GM19455 (cell line): ENCODE measurements at regions not wholly inside any gene's neighbourhood (a gene's known extent, or its start where the extent isn't known, plus 50 kb on each side); places are given as distances from the start of the nearest gene placed in this dataset.

Experiments used
- ATAC-seq: cut with Tn5 transposase; IDR thresholded peaks from one replicate; pipeline ENCODE4 v1.9.1; 2021; ENCODE audit not compliant: unreplicated experiment

DNA sequence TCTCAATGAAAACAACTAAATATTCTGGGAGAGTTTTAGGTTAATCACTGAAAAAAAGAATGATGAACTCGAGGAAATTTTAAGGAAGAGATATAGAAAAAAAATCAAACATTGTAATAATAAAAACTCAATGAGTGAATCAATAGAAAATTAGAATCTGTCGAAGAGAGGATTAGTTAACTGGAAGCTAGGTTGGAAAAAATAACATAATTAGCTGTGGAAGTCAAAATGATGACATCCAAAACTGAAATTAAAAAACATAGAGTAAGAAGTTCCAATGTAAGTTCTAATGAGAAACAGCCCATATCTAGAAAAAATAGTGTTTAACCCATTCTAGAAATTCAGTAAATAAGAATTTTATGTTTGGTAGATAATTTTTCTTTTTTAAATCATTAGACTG, 299.3 kb upstream of the RARB start:
- no peak for ATAC-seq

DNA sequence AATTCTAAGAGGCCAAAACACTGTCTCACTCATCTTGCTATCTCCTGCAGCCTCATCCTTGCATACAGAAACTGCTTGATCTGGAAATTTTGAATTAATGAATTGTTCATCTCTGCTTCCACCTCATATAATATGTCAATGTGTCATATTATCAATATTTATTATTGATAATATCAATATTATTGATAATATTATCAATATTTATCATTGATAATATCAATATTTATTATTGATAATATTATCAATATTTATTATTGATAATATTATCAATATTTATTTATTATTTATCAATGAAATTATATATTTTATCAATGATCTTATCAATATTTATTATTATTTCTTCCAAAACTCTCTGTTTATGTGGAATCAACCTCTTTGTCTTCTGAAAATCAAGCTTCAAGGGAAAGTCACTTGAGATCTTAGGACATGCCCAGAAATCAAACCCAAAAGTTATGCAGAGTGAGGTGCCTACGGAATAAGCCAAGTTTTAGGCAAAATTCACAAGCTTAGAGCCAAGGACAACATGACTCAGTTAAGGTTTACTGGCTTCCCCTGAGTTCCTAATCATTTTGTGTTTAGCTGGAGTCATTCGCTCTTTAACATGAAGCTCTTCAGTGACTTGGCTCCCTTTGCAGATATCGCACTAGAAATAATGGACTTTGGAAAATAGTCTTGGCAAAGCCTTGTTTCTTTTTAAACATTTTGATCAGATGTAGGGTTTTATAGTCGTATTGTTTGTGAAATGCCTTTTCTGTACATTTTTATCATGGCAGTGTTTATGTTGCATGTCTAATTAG, 297.1 kb upstream of the RARB start:
- no peak for ATAC-seq

DNA sequence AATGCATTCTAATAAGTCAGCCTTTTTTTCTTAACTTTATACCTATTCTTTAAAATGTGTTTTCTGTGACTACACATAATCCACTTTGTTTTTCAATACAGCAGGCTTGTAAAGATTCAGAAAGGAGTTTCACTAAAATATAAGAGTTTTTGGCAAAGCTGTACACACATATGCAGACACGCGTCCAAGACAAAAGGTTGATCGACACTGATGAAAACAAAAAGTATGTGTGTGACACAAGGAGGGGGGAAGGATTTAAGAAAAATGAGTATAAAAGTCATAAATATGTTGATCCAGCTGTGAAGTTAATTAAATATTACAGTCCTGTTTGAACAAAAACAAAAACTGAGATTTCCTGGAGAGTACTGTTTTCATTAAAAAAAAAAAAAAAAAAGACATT, 294.5 kb upstream of the RARB start:
- no peak for ATAC-seq

DNA sequence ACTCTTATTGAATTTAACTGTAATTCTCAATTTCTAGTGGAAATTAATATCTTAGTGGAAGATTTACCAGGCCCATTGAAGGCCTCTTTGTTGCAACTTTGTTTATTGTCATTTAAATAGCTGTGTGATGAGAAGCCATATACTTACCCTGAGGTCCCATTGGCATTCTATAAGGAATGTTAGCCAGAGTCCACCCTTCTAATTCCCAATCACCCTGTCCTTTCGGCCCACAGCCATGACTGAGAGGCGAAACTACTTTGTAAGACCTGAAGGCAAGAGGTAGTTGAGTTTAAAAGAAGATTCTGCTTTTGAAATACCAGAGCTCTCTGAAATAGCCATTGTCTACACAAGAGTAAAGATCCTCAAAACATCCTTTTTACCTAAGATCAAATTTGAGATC, 290.5 kb upstream of the RARB start:
- ATAC-seq: no peak

DNA sequence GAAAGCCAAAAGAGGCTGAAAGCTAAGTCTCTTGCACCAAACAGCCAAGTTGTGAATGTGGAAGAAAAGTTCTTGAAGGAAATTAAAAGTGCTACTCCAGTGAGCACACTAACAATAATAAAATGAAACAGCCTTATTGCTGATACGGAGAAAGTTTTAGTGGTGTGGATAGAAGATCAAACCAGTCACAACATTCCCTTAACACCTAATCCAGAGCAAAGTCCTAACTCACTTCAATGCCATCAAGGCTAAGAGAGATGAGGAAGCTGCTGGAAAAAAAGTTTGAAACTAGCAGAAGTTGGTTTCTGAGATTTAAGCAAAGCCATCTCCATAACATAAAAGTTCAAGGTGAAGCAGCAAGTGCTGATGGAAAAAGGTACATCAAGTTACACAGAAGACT, 288.8 kb upstream of the RARB start:
- no peak for ATAC-seq

DNA sequence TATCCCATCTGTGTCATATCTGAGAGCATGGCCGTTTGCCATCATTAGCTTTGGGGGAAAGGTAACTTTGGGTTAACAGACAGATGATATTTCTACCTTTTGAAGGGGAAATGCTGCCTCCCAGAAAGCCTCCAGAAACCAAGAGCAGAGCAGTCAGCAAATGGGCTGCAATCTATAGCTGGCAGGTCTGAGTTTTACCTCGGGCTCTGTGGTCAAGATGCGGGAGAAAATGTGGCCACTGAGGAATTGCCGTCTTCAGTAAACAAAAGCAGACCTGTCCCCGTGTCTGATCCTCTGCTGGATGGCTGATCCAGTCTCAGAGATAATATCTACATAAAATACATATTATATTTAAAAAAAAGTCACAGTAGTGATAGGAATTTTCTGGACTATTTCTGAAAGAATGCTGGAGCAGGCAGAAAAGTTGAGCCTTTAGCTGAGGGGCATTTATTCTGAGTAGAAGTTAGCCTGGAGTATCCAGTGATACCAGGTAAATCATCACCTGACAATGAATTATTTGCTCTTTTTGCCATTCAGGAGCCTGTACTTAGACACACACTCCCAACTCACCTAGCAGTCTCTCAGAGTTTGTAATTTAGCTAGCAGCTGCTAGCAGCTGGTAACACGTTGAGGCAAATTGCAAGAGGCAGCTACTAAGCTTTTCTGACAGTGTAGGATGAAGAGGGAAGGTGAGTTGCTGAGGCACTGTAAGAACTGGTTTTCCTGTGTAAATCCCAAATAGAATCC, 285.3 kb upstream of the RARB start:
- ATAC-seq: no peak

DNA sequence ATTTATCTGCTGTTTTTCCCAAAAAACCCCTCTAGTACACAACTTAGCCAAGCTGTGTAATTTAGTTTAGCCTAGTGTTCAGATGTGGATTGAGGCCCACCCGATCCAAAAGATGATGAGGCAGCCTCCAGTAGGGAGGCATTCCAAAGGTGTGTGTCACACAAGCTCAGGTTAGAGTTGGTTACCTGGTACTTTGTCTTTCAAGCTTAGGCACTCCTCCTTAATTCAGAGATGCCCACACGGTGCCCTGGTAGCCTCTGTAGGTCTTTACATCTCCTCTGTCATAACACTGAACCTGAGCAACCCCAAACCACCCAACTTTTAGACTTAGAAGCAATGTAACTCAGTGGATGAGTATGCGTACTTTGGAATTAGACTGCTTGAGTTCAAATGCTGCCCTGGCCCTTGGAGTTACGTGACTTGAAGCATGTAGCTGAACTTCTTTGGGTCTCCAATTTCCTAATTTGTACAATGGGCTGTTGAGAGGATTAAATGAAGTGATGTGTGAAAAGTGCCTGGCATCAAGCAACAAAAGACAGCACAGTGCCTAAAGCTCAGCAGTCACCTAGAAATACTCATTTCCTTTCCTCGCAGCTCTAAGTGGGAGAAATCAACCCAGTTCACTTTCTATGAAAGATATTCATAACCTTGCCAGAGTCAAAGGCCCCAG, 284.6 kb upstream of the RARB start:
- no peak for ATAC-seq

DNA sequence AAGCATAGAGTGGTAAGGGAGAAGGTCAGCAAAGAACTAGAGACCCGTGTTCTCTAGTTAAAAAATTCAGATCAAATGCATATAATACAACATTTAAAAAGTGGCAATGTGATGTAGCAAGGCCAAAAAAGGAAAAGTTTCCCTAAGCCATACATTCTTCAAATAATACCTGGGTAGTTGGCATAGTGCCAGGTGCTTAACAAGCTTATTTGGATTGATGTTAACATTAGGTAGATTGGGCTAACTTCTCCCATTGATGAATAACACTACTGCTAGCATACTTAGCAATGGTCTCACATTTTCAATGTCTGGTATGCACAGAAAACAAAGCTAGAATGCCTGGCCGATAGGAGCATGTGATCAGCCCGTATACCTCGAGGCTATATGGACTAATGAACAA, 283.6 kb upstream of the RARB start:
- no peak for ATAC-seq

DNA sequence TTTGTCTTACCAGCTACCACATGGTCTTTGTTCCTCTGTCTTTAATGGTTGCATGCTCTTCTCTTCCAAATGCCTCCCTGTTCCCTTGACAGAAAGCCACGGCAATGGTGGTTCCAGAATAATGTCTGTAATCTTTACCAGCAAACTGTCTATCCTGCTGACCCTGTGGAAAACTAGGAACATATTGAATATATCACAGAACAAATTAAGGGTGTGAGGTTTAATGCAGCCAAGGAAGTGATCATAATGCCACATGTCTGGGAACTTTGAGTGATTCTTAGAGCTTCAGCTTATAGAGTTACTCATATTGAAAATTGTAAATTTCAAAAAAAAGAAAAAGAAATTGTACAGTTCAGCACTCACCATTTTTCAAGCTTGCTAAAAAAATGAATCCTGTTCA, 282.9 kb upstream of the RARB start:
- no peak for ATAC-seq

DNA sequence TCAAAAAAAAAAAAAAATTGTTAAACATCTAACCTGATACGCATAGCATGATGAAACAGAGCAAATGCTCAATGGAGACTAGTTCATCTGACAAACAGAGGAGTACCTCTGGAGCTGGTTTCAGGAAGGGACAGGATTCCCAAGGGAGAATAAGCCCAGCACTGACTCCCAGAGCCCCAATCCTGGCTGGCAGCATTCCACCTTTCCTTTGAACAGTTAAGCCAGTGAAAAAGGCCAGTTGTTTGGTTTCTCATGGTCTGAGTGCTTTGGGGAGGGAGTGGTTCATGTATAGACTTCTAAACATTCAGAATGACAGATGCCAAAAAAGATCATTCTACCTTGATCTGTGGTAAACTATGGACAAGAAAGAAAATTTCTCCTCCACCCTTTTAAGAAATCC, 277.9 kb upstream of the RARB start:
- ATAC-seq: no peak

DNA sequence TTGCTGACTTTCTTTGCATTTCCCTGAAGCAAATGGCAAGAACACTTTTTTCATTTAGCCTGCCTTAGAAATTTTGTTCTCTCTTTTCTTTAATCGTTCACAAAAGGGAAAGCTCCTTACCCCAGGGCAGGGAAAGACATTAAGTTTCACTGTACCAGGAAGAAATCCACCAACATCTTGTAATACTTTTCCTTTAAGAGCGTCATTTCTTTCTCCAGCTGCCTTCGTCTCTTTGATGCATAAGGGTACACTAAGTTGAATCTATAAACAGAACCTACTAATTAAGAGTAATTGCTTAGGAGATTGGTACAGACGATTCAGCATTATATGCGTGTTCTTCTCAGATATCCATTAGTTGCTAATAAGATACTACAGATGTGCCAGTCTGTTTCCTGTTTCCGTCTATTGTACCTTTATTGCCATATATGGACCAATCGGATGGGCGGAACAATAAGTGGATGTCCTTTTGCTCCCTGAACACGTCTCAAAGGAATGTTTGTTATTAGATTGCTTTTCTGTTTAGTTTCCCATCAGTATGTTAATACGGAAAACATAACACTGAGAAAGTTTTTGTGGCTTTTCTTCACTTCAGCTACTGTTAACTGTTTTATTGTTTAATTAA, 276.7 kb upstream of the RARB start:
- ATAC-seq: no peak

DNA sequence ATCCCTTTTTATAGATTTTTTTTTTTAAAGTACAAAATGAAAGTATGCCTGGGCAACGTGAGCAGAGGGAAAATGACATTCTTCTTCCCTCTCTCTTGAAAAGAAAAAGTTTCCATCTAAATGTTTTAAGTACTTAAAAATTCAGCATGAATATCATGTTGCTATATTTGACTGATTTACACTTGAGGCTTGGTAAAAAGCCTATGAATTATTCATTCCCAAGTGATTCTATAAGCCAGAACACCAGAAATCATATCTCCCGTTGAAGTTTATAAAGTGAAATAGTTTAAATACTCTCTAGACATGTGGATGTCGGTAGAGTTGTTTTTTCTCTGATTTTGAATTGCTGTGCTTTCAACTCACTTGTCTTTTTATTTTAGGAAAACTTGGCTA, 276.2 kb upstream of the RARB start:
- no peak for ATAC-seq

DNA sequence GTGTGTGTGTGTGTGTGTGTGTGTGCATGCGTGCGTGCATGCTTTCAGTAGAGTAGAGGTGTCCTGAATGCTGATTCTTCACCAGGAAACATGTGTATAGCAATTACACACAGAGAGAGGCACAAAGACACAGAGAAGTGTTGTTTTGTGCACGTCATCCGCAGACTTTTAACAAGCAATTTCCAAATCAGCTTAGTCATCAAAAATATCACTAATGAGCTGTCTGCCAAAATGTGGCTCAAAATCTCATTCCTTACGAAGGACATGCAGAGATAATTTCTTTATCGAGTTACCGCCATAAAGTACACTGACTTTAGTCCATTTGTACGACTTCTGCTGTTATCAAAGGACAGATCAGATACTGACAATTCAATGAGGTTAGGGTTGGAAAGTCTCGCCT, 274.9 kb upstream of the RARB start:
- ATAC-seq: no peak

DNA sequence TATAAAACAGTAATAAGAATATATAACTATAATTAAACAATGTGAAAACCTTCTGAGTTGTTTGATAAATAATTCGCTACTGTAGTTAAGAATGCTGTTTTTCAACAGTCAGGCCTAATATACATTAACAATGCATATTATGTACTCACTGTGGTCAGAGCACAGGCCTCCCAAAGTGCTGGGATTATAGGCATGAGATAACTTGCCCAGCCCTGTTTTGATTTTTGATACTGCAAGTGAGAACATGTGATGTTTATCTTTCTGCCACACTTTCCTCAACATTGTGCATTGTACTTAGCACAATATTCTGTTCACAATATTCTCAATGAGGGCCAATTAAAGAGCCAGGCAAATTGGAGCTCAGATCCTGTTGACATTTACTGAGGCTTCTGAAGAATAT, 274.5 kb upstream of the RARB start:
- no peak for ATAC-seq

DNA sequence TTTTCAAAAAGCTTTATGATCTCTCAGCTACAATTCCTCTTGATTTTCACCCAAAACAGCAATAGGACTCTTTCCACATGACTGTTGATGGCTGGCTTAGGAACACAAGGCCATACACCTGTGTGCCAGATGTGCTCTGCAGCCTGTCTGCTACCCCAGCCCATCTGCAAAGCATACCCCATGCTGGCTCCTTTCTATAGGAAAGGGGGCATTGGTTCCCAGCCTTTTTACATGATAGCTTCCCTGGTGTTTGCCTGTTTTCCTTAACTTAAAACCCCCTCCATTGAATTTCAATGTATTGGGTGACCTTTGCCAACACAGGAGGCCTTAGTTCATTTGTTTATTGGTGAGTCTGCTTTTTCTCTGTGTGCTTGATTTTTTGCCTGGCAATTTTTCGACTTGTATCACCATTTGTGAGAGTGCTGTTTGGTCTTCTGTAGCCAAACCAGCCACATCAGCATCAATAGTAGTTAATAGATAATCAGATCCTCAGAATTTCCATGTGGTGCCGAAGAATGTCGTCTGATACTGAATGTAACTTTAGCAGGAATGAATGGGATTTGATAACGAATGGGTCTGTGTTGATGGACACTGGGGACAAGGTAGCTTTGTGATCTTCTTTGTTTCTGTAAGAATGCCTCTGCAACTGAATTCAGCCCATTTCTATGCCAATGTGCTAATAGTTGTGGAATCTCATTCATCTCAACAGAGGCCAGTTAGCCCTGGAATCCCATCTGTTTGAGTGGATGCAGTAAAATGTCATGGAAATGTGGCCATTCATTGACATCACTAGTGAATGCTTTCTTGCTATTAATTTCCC, 272.2 kb upstream of the RARB start:
- ATAC-seq: no peak

DNA sequence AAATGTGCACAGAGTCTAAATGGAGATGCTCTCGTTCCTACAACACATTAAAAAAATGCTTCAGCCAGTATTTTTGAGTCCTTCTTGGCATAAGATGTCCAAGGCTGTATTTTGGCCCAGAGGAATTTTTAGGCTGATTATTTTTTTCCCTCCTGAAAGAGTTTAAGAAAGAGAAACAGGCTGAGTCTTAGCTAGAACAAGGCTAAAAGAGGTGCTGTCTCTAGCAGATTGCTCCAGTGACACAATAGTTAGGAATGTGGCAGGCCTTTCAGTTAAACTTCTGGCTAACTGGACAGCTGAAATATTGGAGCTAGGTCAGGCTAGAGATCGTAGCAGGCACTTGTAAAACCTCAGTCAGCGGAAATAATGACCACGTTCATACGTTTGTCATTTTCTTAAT, 271.4 kb upstream of the RARB start:
- no peak for ATAC-seq

DNA sequence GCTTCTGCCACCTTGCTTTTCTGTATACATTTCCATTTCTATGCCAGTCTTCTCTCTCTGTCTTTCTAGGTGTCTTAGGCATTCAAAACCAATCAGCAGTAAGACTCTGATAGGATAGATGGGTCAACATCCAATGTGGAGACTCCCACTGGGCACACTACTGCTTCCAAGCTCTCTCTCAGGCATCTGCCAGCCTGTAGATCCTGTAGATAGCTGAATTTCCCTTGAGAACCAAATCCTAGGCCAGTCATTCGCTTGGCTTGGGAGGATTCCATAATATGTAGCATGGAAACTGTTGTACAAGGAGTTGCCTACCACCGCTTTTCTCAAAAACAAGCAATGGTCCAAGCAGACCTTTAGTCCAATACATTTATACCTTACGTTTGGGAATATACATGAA, 262.8 kb upstream of the RARB start:
- ATAC-seq: no peak

DNA sequence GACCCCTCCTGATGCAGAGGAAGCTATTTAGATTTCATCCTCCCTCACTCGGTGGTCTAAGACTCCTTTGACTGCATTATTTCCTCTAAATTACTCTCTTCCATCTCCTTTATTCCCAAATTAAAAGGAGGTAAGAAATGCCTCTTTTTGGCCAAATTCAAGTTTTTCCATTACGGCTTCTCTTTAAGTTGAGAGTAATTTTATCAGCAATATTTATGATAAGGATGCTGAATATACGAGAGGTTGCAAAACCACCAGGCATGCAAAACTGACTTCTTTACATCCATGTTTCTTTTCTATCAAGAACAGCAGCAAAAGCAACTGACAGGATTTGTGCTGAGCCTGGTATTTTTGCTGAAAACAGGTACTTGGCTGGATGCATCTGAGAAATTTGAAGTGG, 262.0 kb upstream of the RARB start:
- ATAC-seq: no peak

DNA sequence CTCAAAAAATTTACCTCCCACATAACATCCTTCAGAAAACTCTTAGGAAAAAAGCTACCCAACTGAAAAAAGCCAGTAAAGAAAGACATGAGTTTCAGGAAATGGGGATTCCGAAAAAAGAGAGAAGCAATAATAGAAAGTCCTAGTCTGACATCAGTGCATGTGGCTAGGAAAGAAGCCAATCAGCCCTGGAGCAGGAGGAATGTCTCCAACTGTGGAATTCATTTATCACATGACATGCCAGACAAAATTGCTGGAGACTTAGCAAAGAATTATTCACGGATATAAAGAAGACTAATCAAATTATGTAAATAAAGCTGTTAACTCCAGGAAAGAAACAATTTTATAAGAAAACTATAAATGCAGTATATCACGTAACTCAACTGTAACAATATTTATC, 258.9 kb upstream of the RARB start:
- no peak for ATAC-seq

DNA sequence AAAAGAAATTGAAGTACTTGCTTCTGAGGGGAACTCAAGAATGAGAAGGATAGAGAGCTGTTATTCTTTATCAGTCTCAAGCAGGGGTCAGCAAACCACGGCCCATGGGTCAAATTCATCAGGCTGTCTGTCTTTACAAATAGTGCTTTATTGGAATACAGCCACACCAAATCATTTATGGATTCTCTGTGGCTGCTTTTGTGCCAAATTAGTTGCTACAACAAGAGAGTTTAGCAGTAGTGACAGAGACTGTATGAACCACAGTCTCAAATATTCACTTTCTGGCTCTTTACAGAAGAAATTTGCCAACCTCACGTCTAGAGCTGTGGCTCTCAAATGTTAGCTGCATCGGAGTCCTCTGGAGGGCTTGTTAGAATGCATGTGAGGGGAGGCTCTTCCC, 258.0 kb upstream of the RARB start:
- ATAC-seq: no peak
